ENCODE measurements at regions not wholly inside any gene's neighbourhood (a gene's known extent, or its start where the extent isn't known, plus 50 kb on each side); places are given as distances from the start of the nearest gene placed in this dataset.
A peak's percentile ranks its signal among the peaks of the same experiment; 100 is the strongest.
"Not testable (repeated sequence)": the region's sequence is repeated elsewhere in the genome, so short reads cannot be mapped to it uniquely, and the experiment has no call there.

DNA sequence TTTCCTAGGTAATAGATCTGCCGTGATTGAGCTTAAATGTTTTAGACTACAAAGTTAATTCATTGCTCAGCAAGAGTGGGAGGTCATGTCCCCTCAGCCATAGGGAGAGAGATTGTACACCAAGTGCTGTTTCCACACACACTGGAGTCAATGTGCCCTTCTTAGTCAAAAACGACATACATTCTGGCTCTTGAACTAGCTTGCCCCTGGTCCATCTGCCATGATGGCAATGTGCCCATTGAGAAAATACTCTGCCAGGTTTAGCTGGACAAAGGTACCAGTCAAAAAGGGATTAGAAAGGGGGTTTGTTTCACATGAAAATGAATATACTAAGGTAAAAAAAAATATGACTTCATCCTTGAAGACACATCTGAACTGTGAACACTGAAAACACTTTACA is 377.1 kb upstream of the ADGRL3 start:
- DNase-seq = peak; percentile 52

DNA sequence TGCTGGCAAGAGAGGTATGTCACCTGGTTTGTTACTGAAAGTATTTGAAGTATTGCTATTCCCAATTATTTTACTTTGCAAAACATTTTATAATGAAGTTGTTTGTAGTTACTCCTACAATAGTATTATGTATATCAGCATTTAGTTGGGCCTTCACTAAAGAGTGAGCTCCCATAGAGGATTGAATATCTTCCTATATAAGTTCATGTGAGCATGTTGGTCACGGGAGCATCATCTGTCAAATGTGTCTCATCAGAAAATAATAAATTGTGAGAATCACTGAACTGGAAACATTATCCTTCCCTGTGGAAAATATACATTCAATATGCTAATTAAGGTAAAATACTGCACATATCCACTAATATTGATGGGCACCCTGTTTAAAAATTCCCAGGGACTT is 360.1 kb upstream of the ADGRL3 start:
- DNase-seq = no peak

DNA sequence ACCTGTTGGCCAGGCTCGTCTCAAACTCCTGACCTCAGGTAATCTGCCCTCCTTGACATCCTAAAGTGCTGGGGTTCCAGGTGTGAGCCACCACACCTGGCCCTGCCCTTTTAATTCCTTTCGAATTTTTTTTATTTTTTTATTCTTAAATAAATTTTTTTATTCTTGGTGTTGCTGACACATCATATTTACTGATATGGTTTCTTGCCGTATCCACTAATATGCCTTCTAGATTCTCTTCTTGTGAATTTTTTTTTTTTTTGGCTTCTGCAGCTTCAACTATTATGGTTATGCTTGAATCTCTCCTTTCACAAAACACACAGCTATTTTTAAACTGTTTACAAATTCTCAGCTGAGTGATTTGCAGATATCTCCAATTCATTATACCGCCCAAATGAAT is 353.4 kb upstream of the ADGRL3 start:
- no peak for DNase-seq

DNA sequence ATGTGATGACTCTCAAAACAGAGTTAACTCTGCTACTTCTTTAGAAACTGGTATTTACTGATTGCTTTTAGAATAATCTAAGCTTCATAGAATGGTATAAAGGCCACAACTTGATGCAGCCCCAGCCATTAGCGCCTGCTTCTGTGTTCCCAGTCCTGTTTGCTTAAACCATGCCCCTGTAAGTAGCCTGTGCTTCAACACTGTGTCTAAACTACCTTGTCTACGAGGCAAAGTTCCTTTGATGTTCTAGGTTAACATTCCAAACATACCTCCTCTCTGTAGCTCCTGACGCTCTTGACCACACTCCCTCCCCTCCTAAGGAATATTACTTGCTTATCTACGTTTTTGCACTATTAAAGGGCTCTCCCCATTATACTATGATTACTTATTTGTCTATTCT is 352.5 kb upstream of the ADGRL3 start:
- DNase-seq = no peak

DNA sequence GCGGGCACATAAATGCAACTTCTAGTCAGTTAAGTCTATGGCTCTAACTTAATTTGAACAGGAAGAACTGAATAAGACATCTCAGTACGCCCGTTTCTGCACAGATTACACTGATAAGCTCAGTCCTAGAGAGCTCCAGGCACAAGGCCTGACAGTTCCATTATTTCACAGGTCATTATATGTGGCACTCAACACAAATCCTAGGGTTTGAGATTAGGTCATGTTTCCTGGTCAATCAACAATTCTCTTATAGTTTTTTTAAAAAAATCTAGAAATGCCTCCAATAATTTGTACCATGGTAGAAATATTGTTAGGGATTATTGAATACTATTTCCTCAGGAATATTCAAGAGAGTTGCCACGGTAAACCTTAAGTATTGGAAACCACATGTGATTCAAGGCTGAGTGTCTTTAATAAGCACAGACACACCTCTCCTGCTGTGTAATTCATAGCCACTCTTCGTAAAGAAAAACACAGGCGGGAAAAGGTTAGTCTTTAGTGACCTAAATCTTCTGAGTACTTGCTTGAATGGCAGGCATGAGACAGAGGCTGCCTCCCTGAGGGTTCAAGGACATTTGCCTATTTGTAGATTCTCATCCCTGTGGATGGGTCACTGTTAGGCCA is 342.9 kb upstream of the ADGRL3 start:
- DNase-seq = peak; percentile 4

DNA sequence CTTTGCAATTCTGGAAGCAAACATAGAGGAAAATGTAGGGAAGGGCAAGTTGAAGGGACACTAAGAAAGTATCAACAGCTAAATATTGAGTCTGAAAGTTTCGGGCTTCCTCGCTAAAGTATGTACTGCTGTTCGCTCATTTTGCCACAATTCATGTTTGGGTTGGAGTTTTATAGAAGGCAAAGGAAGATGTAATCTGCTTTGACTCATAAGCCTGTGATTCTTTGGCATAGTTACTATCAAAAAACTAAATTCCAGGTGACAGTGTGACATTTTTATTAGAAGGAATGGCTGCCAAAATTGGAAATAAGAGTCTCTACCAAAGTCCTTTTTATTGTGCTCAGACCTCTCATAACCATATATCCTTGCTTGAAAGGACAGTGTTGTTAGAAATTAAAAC is 336.7 kb upstream of the ADGRL3 start:
- no peak for DNase-seq

DNA sequence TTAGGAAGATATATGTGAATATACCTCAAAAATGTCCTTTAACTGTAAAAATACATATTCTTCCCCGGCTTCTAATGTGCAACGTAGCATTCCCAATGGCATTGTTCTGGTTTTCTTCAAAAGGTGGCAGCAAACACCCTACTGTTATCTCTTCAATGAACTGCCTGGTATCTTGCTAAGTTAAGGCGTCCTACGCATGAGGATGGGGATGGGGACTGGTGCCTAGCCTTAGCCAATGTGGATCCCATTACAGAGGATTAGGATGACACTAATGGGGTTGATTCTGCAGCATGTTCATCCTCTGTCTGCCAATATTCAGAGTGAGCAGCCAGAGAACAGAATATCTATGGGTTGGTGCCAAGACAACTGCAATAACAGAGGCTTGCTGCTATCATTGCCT is 334.9 kb upstream of the ADGRL3 start:
- DNase-seq = peak; percentile 76

DNA sequence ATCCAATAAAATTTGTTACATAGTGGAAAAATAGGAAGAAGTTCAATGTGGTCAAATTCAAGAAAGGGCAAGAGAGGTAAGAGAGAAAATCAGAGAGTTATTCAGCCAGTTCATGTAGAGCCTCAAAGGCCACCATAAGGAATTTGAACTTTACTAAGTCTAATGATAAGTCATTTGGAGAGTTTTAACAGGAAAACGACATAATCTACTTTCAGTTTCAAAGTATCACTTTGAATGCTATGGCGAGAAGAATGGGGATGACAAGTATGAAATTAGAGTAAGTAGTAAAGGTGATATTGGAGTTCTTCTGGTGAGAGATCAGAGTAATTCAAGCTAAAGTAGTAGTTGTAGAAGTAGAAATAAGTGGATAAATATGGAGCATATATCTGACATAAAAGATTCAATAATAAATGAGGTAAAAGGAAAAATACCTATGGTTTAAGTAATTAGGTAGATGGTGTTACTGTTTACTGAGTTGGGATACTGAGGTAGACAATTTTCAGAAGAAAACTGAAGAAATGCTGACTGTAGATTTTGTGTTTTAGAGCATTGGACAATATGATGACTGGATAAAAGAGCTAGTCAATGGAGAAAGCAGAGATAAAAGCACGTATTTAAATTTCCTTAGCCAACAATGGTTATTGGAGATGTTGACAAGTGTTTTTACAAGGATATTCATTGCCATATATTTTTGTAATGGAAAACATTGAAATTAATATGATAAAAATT is 331.7 kb upstream of the ADGRL3 start:
- no peak for DNase-seq

DNA sequence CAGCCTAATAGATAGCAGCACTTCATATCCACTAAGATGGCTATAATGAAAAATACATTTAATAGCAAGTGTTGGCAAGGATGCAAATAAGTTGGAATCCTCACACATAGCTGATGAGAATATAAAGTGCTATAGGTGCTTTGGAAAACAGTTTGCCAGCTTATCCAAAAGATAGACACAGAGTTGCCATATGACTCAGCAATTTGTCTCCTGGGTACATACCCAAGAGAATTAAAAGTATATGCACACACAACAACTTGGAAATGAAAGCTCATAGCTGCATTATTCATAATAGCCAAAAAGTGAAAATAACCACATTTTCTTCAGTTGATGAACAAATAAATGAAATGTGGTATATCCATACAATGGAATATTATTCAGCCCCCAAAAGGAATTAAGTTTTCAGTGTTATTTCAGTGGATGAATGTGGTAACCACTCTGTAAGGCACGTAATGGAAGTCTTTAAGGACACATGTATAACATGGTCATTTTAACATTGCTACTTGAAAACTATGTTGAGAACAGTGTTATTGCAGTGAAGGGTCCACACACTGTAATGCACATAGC is 320.9 kb upstream of the ADGRL3 start:
- DNase-seq = no peak

DNA sequence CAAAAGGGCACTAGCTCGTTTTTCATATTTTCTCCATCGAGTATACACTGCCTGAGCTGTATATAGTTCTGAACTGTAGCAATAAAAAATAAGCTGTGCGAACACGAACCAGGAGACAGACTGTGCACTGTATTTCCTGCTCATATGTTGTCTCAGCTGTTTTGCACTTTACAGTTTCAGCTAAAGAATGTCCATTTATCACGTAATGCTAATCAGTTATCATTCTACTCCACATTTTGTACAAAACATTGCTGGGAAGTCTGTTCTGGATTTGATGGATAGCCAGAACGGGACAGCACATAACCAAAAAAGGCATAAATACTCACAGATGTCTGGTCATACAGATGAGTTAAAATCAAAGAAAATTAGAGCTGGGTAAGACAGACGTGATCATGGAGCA is 315.5 kb upstream of the ADGRL3 start:
- no peak for DNase-seq

DNA sequence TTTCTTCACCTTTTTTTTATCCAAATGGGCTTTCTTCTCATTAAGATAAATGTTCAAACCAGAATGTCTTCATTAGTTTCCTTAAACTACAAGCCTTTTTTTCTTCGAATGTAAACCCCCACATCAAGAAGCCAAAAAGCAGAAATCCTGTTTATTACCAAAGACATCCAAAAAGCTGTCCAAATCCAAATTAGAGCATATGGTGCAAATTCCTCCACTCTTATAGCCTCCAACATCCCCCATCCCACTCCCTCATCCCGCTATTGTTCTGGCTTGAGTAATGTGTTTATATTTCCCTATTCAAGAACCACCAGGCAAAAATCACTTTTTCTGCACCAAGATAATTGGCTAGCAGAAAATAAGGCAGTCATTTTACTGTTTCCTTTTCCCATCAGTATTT is 315.1 kb upstream of the ADGRL3 start:
- DNase-seq = no peak

DNA sequence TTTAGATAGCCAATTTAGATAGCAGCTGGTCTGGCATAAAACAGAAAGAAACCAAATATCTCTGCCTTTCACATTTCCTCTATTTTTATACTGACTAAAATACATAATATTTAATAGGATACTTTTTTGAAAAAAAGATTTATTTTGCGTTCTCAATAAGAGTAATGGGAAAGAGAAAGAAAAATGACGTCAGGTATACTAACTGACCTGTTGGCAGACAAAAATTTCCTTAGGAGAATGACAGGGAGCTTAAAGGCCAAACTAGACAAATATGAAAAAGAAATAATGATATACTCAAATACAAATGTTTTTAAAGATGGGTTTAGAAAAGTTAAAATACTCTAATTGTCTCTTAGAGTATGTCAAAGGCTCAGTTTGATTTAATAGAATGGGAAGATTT is 309.4 kb upstream of the ADGRL3 start:
- no peak for DNase-seq

DNA sequence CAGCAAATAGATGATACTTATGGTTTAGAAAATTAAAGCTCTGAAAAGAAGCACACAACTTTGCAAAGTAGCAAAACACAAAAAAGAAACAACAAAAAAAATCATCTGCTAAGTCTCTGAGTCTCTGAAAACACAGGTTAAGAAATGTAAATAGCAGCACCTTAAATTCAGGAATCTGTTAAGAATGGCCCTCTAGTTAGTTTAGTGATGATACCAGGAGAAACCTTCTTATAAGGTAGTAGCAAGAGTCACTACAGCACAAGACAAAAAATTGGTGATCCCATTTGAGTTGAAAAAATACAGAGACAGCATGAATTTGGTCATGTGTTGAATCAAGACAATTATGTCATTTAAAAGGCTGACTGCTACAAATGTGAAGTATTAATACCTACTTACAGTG is 308.2 kb upstream of the ADGRL3 start:
- no peak for DNase-seq

DNA sequence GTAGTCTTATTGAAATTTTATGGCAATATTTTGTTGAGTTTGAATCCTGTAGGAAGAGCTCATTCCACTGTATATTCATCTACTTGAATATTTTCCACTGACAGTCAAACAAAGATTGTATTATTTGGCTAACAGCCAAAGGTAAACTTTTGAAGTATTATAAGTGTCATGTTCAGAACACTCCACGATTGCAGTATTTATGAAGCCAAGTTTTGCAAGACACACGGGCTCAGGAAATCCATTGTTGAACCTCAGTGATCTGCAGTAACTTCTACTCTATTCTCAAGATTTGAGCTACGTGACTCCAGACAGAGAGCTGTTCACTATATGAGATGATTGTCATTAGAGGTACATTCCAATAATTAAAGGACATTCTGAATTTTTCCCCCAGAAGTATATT is 302.7 kb upstream of the ADGRL3 start:
- DNase-seq = no peak

DNA sequence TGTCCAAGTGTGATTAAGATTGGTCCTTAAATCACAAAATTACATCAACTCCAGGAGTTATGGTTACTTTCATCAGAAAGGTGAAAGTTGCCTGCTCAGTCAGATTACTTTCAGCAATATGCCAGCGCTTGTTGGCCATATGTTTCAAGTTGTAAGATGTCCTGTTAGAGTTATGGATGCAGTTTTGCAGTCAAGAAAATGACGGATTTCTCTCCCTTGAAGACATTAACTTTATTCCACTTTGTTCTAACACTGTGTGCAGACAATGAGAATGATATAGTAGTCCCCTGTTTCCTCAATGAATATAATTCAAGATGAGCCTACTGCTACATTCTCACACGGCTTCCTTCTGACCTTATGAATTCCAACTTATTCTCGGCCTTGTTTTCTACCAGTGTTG is 295.0 kb upstream of the ADGRL3 start:
- no peak for DNase-seq

DNA sequence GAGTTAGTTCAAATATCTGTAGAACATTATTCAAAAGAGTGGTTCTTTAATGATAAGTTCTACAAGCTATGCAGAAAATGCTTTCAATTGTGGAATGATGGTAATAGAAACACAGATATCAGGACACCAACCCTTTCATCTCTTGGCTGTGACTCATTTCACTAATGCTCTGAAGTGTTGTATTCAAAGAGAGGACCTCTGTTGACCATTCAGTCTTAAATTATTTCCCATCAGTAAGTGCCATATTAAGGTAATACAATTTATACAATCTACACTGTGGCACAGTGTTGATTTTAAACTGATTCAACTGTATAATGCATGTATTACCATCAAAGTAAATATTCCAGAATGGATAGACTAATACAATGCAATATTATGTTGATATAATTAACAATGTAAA is 289.0 kb upstream of the ADGRL3 start:
- no peak for DNase-seq

DNA sequence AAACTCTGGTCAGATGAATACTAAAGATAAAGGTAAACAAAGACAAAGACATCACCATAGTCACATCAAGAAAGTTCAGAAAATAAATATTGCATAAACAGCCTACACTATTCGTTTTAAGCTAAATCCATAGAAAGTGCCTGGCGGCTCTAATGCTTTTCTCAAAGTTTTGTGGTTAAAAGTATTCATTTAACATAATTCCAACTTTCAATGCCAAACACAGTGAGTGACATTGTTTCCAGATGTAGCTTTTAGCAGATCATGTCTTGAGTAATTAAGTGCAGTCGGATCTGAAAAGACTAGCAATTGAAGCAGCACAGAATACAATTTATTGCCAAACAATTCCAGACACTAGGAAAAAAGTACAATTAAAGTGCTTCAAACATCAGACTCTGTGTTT is 287.1 kb upstream of the ADGRL3 start:
- no peak for DNase-seq

DNA sequence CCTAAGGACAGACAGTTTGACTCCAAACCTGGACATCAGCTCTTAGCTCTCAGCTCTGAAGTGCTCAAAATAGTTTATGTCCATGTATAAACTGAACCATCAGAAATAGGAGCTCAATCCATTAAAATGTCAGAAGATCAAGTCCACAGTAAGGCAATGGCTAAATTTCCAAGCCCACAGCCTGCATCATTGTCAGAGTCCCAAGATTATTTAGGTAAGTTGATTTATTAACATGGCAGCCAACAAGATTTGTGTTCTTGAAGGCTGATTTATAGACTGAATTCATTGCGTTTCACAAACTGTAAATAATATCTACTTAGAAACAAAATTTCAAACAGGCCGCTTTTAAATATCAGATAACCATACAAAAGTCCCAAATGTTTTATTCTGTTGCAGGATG is 286.5 kb upstream of the ADGRL3 start:
- no peak for DNase-seq

DNA sequence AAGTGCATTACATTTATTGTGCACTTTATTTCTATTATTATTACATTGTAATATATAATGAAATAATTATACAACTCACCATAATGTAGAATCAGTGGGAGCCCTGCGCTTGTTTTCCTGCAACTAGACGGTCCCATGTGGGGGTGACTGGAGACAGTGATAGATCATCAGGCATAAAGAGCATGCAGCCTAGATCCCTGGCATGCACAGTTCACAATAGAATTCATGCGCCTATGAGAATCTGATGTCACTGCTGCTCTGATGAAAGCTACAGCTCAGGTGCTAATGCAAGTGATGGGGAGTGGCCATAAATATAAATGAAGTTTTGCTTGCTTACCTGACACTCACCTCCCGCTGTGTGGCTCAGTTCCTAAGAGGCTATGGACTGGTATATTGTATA is 278.4 kb upstream of the ADGRL3 start:
- not testable (repeated sequence) for DNase-seq

DNA sequence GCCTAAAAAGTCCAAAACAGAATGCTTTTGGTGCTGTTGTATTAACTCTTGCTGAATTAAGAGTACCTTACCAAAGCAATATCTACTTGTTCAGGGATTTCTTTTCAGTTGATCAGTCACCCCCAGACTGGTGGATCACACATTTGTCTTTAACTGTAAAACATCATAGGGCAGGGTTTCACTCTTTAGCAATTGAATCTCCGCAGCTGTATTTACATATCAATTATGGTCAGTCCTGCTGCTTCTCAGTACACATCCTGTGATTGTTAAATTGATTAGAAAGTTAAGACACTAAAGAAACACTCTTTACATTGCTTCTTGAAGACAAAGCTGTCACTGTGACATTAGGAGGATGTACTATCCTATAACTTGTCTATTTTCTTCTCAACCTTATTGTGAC is 277.1 kb upstream of the ADGRL3 start:
- no peak for DNase-seq

DNA sequence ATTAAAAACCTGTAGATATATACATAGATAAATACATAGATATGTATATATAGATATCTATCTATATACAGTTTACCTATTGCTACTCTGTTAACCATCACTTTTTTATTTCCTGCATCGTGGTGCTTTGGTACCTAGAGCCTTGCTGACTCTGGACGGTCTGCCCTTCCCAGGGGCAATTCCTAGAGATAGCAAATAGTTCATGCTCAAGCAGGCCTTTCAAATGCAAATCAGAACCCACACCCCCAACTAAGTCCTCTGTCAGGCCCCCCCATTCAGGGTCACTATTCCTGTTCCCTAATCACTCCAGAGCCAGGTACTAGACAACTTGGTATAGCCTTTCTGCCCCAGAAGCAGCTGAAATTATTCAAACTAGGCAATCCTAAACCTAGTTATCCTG is 273.5 kb upstream of the ADGRL3 start:
- DNase-seq = no peak

DNA sequence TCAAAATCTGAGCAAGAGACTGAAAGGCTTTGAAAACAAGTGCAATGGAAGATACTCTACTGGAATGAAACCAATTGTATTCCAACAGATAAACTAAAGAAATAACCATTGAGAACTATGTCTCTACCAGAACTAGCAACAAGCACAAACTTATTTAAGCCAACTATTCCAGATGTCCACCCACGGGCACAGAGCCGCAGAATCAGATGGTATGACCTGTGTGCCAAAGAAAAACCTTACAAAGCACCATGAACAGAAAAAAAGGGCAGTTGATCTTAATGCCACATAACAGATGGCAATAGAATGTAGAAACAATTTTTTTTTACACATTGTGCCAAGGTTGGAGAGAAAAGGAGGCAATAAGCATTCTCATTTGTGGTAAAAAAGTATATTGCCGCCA is 269.3 kb upstream of the ADGRL3 start:
- DNase-seq = no peak

DNA sequence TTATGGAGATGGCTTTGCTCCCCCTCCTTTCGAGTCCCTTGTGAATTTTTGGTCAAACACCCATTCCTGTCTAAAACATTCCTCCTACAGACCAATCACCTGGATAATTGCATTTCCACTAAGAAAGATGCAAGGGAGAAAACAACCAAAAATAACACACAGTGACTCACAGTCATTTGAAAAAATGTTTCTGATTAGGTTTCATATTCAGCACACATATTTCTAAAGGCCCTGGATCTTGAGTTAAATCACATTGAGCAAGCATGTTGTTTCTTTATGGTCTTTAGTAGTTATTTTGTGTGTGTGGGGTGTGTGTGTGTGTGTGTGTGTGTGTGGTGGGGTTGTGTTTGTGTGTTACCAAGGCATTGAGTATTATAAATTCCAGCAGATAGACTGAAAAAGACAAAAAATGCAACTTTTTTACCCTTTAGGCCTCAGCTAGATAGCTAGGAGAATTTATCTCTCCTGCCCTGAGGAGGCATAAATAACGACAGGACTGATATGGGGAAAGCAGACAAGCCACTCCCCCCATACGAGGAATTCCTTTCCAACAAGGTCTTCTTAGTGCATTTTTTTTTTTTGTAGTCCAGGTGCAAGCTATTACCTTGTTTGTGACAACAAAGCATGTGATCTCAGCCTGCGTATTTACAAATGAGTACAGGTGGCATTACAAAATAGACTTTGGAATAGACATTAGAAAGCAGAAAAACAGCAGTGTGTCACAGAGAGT is 265.4 kb upstream of the ADGRL3 start:
- no peak for DNase-seq

DNA sequence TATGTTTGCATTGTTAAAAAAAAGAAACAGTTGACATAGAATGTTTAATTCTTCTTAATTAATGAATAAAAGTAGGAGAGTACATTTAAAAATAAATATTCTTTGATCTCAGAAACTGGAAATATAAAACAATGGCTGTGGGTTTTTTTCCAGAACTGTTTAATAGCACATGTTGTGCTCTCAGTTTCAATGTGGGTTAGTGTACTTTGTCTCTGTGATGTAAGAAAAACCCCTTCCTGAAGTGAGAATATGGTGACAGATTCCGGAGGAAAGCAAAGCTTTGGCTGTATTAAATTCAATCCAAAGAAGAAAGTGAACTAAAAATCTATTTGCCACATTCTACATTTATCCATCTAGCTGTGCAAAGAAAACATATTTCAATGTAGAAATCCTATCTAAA is 261.9 kb upstream of the ADGRL3 start:
- DNase-seq = no peak

Measured in NCI-H524 treated with DMSO at 0.1 percent for 48 hours (cell line).